Testis (tissue), 2 donors: ENCODE measurements at regions not wholly inside any gene's neighbourhood (a gene's known extent, or its start where the extent isn't known, plus 50 kb on each side); places are given as distances from the start of the nearest gene placed in this dataset.

Experiments used
- POLR2A ChIP-seq: fragments of 450-650 bp; IDR thresholded peaks from one replicate; pipeline ENCODE4 v1.6.1; 2017; ENCODE audit warnings: antibody characterized with exemption, mild to moderate bottlenecking, moderate library complexity
- TF ChIP-seq, protein P1 (sequence below), 3 experiments: fragments of 450-650 bp in 2 of 3; fragments of 200-600 bp in 1 of 3; sonication (generic) in 1 of 3; IDR thresholded peaks; one replicate each; pipeline ENCODE4 v1.5.1; 2016 to 2019; ENCODE audit warnings: antibody characterized with exemption in 3 of 3, mild to moderate bottlenecking in 2 of 3, moderate library complexity in 1 of 3

GRCh38 chr11:45021692-45022141 is 71.0 kb upstream of the TP53I11 start:
- TF ChIP-seq, protein P1, sequence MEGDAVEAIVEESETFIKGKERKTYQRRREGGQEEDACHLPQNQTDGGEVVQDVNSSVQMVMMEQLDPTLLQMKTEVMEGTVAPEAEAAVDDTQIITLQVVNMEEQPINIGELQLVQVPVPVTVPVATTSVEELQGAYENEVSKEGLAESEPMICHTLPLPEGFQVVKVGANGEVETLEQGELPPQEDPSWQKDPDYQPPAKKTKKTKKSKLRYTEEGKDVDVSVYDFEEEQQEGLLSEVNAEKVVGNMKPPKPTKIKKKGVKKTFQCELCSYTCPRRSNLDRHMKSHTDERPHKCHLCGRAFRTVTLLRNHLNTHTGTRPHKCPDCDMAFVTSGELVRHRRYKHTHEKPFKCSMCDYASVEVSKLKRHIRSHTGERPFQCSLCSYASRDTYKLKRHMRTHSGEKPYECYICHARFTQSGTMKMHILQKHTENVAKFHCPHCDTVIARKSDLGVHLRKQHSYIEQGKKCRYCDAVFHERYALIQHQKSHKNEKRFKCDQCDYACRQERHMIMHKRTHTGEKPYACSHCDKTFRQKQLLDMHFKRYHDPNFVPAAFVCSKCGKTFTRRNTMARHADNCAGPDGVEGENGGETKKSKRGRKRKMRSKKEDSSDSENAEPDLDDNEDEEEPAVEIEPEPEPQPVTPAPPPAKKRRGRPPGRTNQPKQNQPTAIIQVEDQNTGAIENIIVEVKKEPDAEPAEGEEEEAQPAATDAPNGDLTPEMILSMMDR (IDR thresholded peaks at IDR 0.05): no peak
- no peak for TF ChIP-seq POLR2A
